ENCODE measurements at regions not wholly inside any gene's neighbourhood (a gene's known extent, or its start where the extent isn't known, plus 50 kb on each side); places are given as distances from the start of the nearest gene placed in this dataset.

DNA sequence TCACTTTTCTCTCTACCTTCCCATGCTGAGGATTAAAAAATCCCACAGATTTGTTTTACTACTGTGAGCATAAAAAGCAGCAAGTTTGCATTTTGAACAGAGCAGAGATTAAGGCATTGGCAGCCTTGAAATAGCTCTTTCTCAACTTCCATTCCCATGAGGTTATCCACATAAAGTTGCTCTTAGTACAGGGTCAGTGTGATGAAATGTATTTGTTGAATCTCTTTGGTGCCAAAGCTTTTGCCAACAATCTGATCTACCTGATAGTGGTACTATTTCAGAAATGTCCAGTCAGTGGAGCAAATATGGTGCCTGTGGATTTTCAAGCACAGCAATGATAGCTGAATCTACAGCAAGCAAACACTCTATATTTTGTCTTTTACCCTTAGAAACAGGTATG lies 254.8 kb downstream of the INHBA start:
- TF ChIP-seq GATA2 (IDR thresholded peaks at IDR 0.05; ENCODE audit: low read depth, low read length) (no peak), GATA3 (IDR thresholded peaks at IDR 0.05; ENCODE audit: low read depth, low read length) (no peak)
